ENCODE measurements at regions not wholly inside any gene's neighbourhood (a gene's known extent, or its start where the extent isn't known, plus 50 kb on each side); places are given as distances from the start of the nearest gene placed in this dataset.

- 93% methylated on average over 4 of the region's 4 CpGs for WGBS (ENCODE audit: insufficient coverage)
- Histone ChIP-seq H3K27ac (ENCODE audit: low read depth, low read length) (no peak overlapping the region), H3K27me3 (ENCODE audit: control insufficient read depth, insufficient read depth, low read length) (no peaks in the 10 kb centered on the region), H3K4me1 (ENCODE audit: control insufficient read depth, insufficient read depth, low read length) (no peaks in the 10 kb centered on the region), H3K36me3 (ENCODE audit: control insufficient read depth, insufficient read depth, low read length) (no peaks in the 10 kb centered on the region), H3K4me3 (ENCODE audit: low read depth, low read length) (no peak overlapping the region), H3K9me3 (ENCODE audit: control insufficient read depth, insufficient read depth, low read length) (no peaks in the 10 kb centered on the region)
- DNase-seq (ENCODE audit: low read depth in 4 of 6, low spot score in 6 of 6) = no peak
Observed at GRCh38 chr11:128165572-128165971, 421.8 kb downstream of the ETS1 start.

- no peak overlapping the region for H3K4me3 ChIP-seq (ENCODE audit: low read depth, low read length)
- no peaks in the 10 kb centered on the region for H3K36me3 ChIP-seq (ENCODE audit: control insufficient read depth, insufficient read depth, low read length)
- DNase-seq (ENCODE audit: low read depth in 4 of 6, low spot score in 6 of 6) = peak in 1 of 6 donors; percentile 74
- H3K27ac ChIP-seq (ENCODE audit: low read depth, low read length) = no peak overlapping the region
- H3K9me3 ChIP-seq (ENCODE audit: control insufficient read depth, insufficient read depth, low read length) = no peaks in the 10 kb centered on the region
- no peaks in the 10 kb centered on the region for H3K27me3 ChIP-seq (ENCODE audit: control insufficient read depth, insufficient read depth, low read length)
- WGBS (ENCODE audit: insufficient coverage) = 67% methylated on average over 4 of the region's 6 CpGs
- no peaks in the 10 kb centered on the region for H3K4me1 ChIP-seq (ENCODE audit: control insufficient read depth, insufficient read depth, low read length)
Observed at GRCh38 chr11:128164080-128164741, 423.1 kb downstream of the ETS1 start.

GRCh38 chr11:128161994-128162393 is 425.4 kb downstream of the ETS1 start:
- Histone ChIP-seq H3K27me3 (ENCODE audit: control insufficient read depth, insufficient read depth, low read length) (no peaks in the 10 kb centered on the region), H3K36me3 (ENCODE audit: control insufficient read depth, insufficient read depth, low read length) (no peaks in the 10 kb centered on the region), H3K4me3 (ENCODE audit: low read depth, low read length) (no peak overlapping the region), H3K27ac (ENCODE audit: low read depth, low read length) (no peak overlapping the region), H3K9me3 (ENCODE audit: control insufficient read depth, insufficient read depth, low read length) (no peaks in the 10 kb centered on the region), H3K4me1 (ENCODE audit: control insufficient read depth, insufficient read depth, low read length) (no peaks in the 10 kb centered on the region)
- no peak for DNase-seq (ENCODE audit: low read depth in 4 of 6, low spot score in 6 of 6)
- WGBS (ENCODE audit: insufficient coverage) = no CpG with 5 or more reads among the region's 1 CpG

GRCh38 chr11:128161436-128161835 is 425.9 kb downstream of the ETS1 start:
- peak in 1 of 6 donors; percentile 83 for DNase-seq (ENCODE audit: low read depth in 4 of 6, low spot score in 6 of 6)
- H3K4me1 ChIP-seq (ENCODE audit: control insufficient read depth, insufficient read depth, low read length) = no peaks in the 10 kb centered on the region
- no peaks in the 10 kb centered on the region for H3K27me3 ChIP-seq (ENCODE audit: control insufficient read depth, insufficient read depth, low read length)
- 67% methylated on average over 1 of the region's 1 CpG for WGBS (ENCODE audit: insufficient coverage)
- no peak overlapping the region for H3K4me3 ChIP-seq (ENCODE audit: low read depth, low read length)
- no peaks in the 10 kb centered on the region for H3K9me3 ChIP-seq (ENCODE audit: control insufficient read depth, insufficient read depth, low read length)
- no peaks in the 10 kb centered on the region for H3K36me3 ChIP-seq (ENCODE audit: control insufficient read depth, insufficient read depth, low read length)
- no peak overlapping the region for H3K27ac ChIP-seq (ENCODE audit: low read depth, low read length)

- H3K36me3 ChIP-seq (ENCODE audit: control insufficient read depth, insufficient read depth, low read length) = no peaks in the 10 kb centered on the region
- no peak overlapping the region for H3K4me3 ChIP-seq (ENCODE audit: low read depth, low read length)
- H3K27ac ChIP-seq (ENCODE audit: low read depth, low read length) = no peak overlapping the region
- no CpG with 5 or more reads among the region's 4 CpGs for WGBS (ENCODE audit: insufficient coverage)
- H3K9me3 ChIP-seq (ENCODE audit: control insufficient read depth, insufficient read depth, low read length) = no peaks in the 10 kb centered on the region
- DNase-seq (ENCODE audit: low read depth in 4 of 6, low spot score in 6 of 6) = no peak
- no peaks in the 10 kb centered on the region for H3K27me3 ChIP-seq (ENCODE audit: control insufficient read depth, insufficient read depth, low read length)
- no peaks in the 10 kb centered on the region for H3K4me1 ChIP-seq (ENCODE audit: control insufficient read depth, insufficient read depth, low read length)
Observed at GRCh38 chr11:128158860-128159259, 428.5 kb downstream of the ETS1 start.

GRCh38 chr11:128157423-128158298 is 429.7 kb downstream of the ETS1 start:
- DNase-seq (ENCODE audit: low read depth in 4 of 6, low spot score in 6 of 6) = peak in 4 of 6 donors; percentile 30 to 83 (median 66)
- H3K36me3 ChIP-seq (ENCODE audit: control insufficient read depth, insufficient read depth, low read length) = no peaks in the 10 kb centered on the region
- no peaks in the 10 kb centered on the region for H3K4me1 ChIP-seq (ENCODE audit: control insufficient read depth, insufficient read depth, low read length)
- WGBS (ENCODE audit: insufficient coverage) = 0% methylated on average over 2 of the region's 5 CpGs
- no peak overlapping the region for H3K27ac ChIP-seq (ENCODE audit: low read depth, low read length)
- no peaks in the 10 kb centered on the region for H3K9me3 ChIP-seq (ENCODE audit: control insufficient read depth, insufficient read depth, low read length)
- no peaks in the 10 kb centered on the region for H3K27me3 ChIP-seq (ENCODE audit: control insufficient read depth, insufficient read depth, low read length)
- H3K4me3 ChIP-seq (ENCODE audit: low read depth, low read length) = no peak overlapping the region

- Histone ChIP-seq H3K27ac (ENCODE audit: low read depth, low read length) (no peak overlapping the region), H3K27me3 (ENCODE audit: control insufficient read depth, insufficient read depth, low read length) (no peaks in the 10 kb centered on the region), H3K4me3 (ENCODE audit: low read depth, low read length) (no peak overlapping the region), H3K4me1 (ENCODE audit: control insufficient read depth, insufficient read depth, low read length) (no peaks in the 10 kb centered on the region), H3K9me3 (ENCODE audit: control insufficient read depth, insufficient read depth, low read length) (no peaks in the 10 kb centered on the region), H3K36me3 (ENCODE audit: control insufficient read depth, insufficient read depth, low read length) (no peaks in the 10 kb centered on the region)
- 100% methylated on average over 1 of the region's 3 CpGs for WGBS (ENCODE audit: insufficient coverage)
- DNase-seq (ENCODE audit: low read depth in 4 of 6, low spot score in 6 of 6) = no peak
Observed at GRCh38 chr11:128156486-128156885, 430.9 kb downstream of the ETS1 start.

- DNase-seq (ENCODE audit: low read depth in 4 of 6, low spot score in 6 of 6) = no peak
- Histone ChIP-seq H3K27ac (ENCODE audit: low read depth, low read length) (no peak overlapping the region), H3K36me3 (ENCODE audit: control insufficient read depth, insufficient read depth, low read length) (no peaks in the 10 kb centered on the region), H3K4me3 (ENCODE audit: low read depth, low read length) (no peak overlapping the region), H3K27me3 (ENCODE audit: control insufficient read depth, insufficient read depth, low read length) (no peaks in the 10 kb centered on the region), H3K9me3 (ENCODE audit: control insufficient read depth, insufficient read depth, low read length) (no peaks in the 10 kb centered on the region), H3K4me1 (ENCODE audit: control insufficient read depth, insufficient read depth, low read length) (no peaks in the 10 kb centered on the region)
- WGBS (ENCODE audit: insufficient coverage) = no CpG with 5 or more reads among the region's 2 CpGs
Observed at GRCh38 chr11:128155590-128155989, 431.8 kb downstream of the ETS1 start.

GRCh38 chr11:128153697-128154048 is 433.7 kb downstream of the ETS1 start:
- Histone ChIP-seq H3K27ac (ENCODE audit: low read depth, low read length) (no peak overlapping the region), H3K4me1 (ENCODE audit: control insufficient read depth, insufficient read depth, low read length) (no peaks in the 10 kb centered on the region), H3K27me3 (ENCODE audit: control insufficient read depth, insufficient read depth, low read length) (no peaks in the 10 kb centered on the region), H3K9me3 (ENCODE audit: control insufficient read depth, insufficient read depth, low read length) (no peaks in the 10 kb centered on the region), H3K4me3 (ENCODE audit: low read depth, low read length) (no peak overlapping the region), H3K36me3 (ENCODE audit: control insufficient read depth, insufficient read depth, low read length) (no peaks in the 10 kb centered on the region)
- DNase-seq (ENCODE audit: low read depth in 4 of 6, low spot score in 6 of 6) = no peak
- WGBS (ENCODE audit: insufficient coverage) = 96% methylated on average over 3 of the region's 4 CpGs
